Common myeloid progenitor, CD34-positive (primary cell): ENCODE measurements at regions not wholly inside any gene's neighbourhood (a gene's known extent, or its start where the extent isn't known, plus 50 kb on each side); places are given as distances from the start of the nearest gene placed in this dataset.
"Not testable (repeated sequence)": the region's sequence is repeated elsewhere in the genome, so short reads cannot be mapped to it uniquely, and the experiment has no call there.

Experiments
- CTCF ChIA-PET: fragments of 350-600 bp; sonication (Branson Sonifier 250); formaldehyde crosslinking; loops from one replicate; lab custom pipeline; 2021; ENCODE audit warnings: antibody characterized with exemption; lab: Charles Lee
- POLR2A ChIA-PET: fragments of 350-600 bp; sonication (Branson Sonifier 250); formaldehyde crosslinking; loops from one replicate; lab custom pipeline; 2021; ENCODE audit warnings: antibody characterized with exemption; lab: Charles Lee
- DNase-seq, 3 donors: peaks; one replicate each; pipeline versions ENCODE4 v3.0.0 to v3.0.0-alpha.2; 2013
- H3K27ac ChIP-seq, 2 experiments: 1 replicate in 1 of 2; 2 replicates in 1 of 2; pipeline ENCODE4 v1.7.0; 2013; ENCODE audit warnings: inconsistent platforms in 2 of 2, low read length in 2 of 2, mild to moderate bottlenecking in 2 of 2, low read depth in 1 of 2, moderate library complexity in 1 of 2; ENCODE audit not compliant: severe bottlenecking in 2 of 2, insufficient read depth in 1 of 2, poor library complexity in 1 of 2
- H3K27me3 ChIP-seq, 5 experiments: replicated peaks in 2 of 5; 1 replicate in 3 of 5; 2 replicates in 2 of 5; pipeline versions ENCODE4 v1.6.1 to v1.7.0; 2013; ENCODE audit warnings: low read length in 4 of 5, mild to moderate bottlenecking in 2 of 5, moderate library complexity in 2 of 5, inconsistent platforms in 1 of 5; ENCODE audit not compliant: insufficient read depth in 5 of 5, control insufficient read depth in 4 of 5
- H3K36me3 ChIP-seq, 4 experiments: 1 replicate in 2 of 4; 2 replicates in 2 of 4; pipeline versions ENCODE4 v1.6.1 to v1.7.0; 2013; ENCODE audit warnings: low read length in 3 of 4, control low read depth in 1 of 4, mild to moderate bottlenecking in 1 of 4; ENCODE audit not compliant: control insufficient read depth in 4 of 4, insufficient read depth in 4 of 4
- H3K4me1 ChIP-seq, 4 experiments: 1 replicate in 3 of 4; 2 replicates in 1 of 4; pipeline versions ENCODE4 v1.6.1 to v1.7.1; 2013; ENCODE audit warnings: low read length in 3 of 4, mild to moderate bottlenecking in 3 of 4, control low read depth in 1 of 4, inconsistent platforms in 1 of 4, moderate library complexity in 1 of 4; ENCODE audit not compliant: control insufficient read depth in 4 of 4, insufficient read depth in 4 of 4; ENCODE audit errors: control extremely low read depth in 1 of 4
- H3K4me3 ChIP-seq, 7 experiments: 1 replicate in 4 of 7; 2 replicates in 3 of 7; pipeline versions ENCODE4 v1.5.1 to v1.7.0; 2013; ENCODE audit warnings: mild to moderate bottlenecking in 7 of 7, low read length in 6 of 7, moderate library complexity in 6 of 7, inconsistent platforms in 2 of 7, low read depth in 2 of 7, control low read depth in 1 of 7; ENCODE audit not compliant: insufficient read depth in 4 of 7, control insufficient read depth in 1 of 7; ENCODE audit errors: extremely low read depth in 1 of 7
- H3K9me3 ChIP-seq, 5 experiments: 1 replicate in 4 of 5; 2 replicates in 1 of 5; pipeline versions ENCODE4 v1.6.1 to v1.7.1; 2013; ENCODE audit warnings: low read length in 4 of 5, mild to moderate bottlenecking in 2 of 5, inconsistent platforms in 1 of 5, low read depth in 1 of 5, moderate library complexity in 1 of 5; ENCODE audit not compliant: control insufficient read depth in 4 of 5, insufficient read depth in 2 of 5; ENCODE audit errors: control extremely low read depth in 1 of 5
- whole genome bisulfite sequencing: methylation state at CpG from one replicate; pipeline ENCODE4 v1.1.5; 2013; ENCODE audit not compliant: insufficient coverage; 5-methylcytosine and 5-hydroxymethylcytosine counted together

- DNase-seq = no peak
- Histone ChIP-seq H3K4me1 (no peaks in the 10 kb centered on the region), H3K9me3 (no peaks in the 10 kb centered on the region), H3K27ac (no peak overlapping the region), H3K4me3 (no peak overlapping the region), H3K27me3 (no peaks in the 10 kb centered on the region), H3K36me3 (no peaks in the 10 kb centered on the region)
- CTCF ChIA-PET = no interaction called here
- 60% methylated on average over 1 of the region's 2 CpGs for WGBS
- POLR2A ChIA-PET = no interaction called here
Measured at GRCh38 chr18:4720518-4720917, 265.4 kb upstream of the DLGAP1 start.

GRCh38 chr18:4705894-4706293 is 250.8 kb upstream of the DLGAP1 start:
- no peaks in the 10 kb centered on the region for H3K27me3 ChIP-seq
- no peaks in the 10 kb centered on the region for H3K4me1 ChIP-seq
- no CpG with 5 or more reads among the region's 1 CpG for WGBS
- H3K36me3 ChIP-seq = no peaks in the 10 kb centered on the region
- H3K27ac ChIP-seq = no peak overlapping the region
- H3K9me3 ChIP-seq = no peaks in the 10 kb centered on the region
- ChIA-PET POLR2A (no interaction called here), CTCF (no interaction called here)
- no peak overlapping the region for H3K4me3 ChIP-seq
- DNase-seq = no peak

- Histone ChIP-seq H3K27ac (no peak overlapping the region), H3K4me1 (no peaks in the 10 kb centered on the region), H3K9me3 (no peaks in the 10 kb centered on the region), H3K27me3 (no peaks in the 10 kb centered on the region), H3K36me3 (no peaks in the 10 kb centered on the region), H3K4me3 (no peak overlapping the region)
- CTCF ChIA-PET = no interaction called here
- POLR2A ChIA-PET = no interaction called here
- 22% methylated on average over 1 of the region's 3 CpGs for WGBS
- no peak for DNase-seq
Measured at GRCh38 chr18:4704781-4705180, 249.7 kb upstream of the DLGAP1 start.

- no peaks in the 10 kb centered on the region for H3K27me3 ChIP-seq
- ChIA-PET CTCF (interaction anchor here (0.6 kb wide), 1 partner anchor 115 kb away, joined by 3 read pairs; no protein-coding TSS in a partner anchor), POLR2A (no interaction called here)
- no peak for DNase-seq
- WGBS = 95% methylated on average over 17 of the region's 17 CpGs
- H3K4me3 ChIP-seq = no peak overlapping the region
- H3K36me3 ChIP-seq = no peaks in the 10 kb centered on the region
- H3K27ac ChIP-seq = no peak overlapping the region
- H3K9me3 ChIP-seq = peaks cover 0 to 3% (median 0%) of the 10 kb centered on the region in 5 experiments
- H3K4me1 ChIP-seq = no peaks in the 10 kb centered on the region
Measured at GRCh38 chr18:4691836-4692235, 236.7 kb upstream of the DLGAP1 start.

- H3K27ac ChIP-seq, CTCF ChIA-PET, H3K36me3 ChIP-seq, H3K9me3 ChIP-seq, H3K27me3 ChIP-seq, H3K4me3 ChIP-seq, POLR2A ChIA-PET, DNase-seq, H3K4me1 ChIP-seq: not testable (repeated sequence)
- WGBS = 58% methylated on average over 2 of the region's 5 CpGs
Measured at GRCh38 chr18:4678685-4679084, 223.6 kb upstream of the DLGAP1 start.

GRCh38 chr18:4677006-4677405 is 221.9 kb upstream of the DLGAP1 start:
- CTCF ChIA-PET = no interaction called here
- Histone ChIP-seq H3K27ac (no peak overlapping the region), H3K4me3 (no peak overlapping the region), H3K36me3 (no peaks in the 10 kb centered on the region), H3K4me1 (no peaks in the 10 kb centered on the region), H3K27me3 (no peaks in the 10 kb centered on the region), H3K9me3 (no peaks in the 10 kb centered on the region)
- POLR2A ChIA-PET = no interaction called here
- DNase-seq = no peak
- 81% methylated on average over 3 of the region's 3 CpGs for WGBS

GRCh38 chr18:4672162-4672561 is 217.1 kb upstream of the DLGAP1 start:
- H3K36me3 ChIP-seq = no peaks in the 10 kb centered on the region
- POLR2A ChIA-PET = no interaction called here

More at GRCh38 chr18:4672162-4672561, 217.1 kb upstream of the DLGAP1 start:
- Histone ChIP-seq H3K27ac (no peak overlapping the region), H3K4me3 (no peak overlapping the region), H3K9me3 (peaks cover 0 to 18% (median 3%) of the 10 kb centered on the region in 5 experiments), H3K27me3 (no peaks in the 10 kb centered on the region), H3K4me1 (no peaks in the 10 kb centered on the region)
- WGBS = 73% methylated on average over 3 of the region's 6 CpGs
- CTCF ChIA-PET = no interaction called here
- DNase-seq = no peak
